HepG2 (cell line): ENCODE measurements at regions not wholly inside any gene's neighbourhood (a gene's known extent, or its start where the extent isn't known, plus 50 kb on each side); places are given as distances from the start of the nearest gene placed in this dataset.
"Not testable (repeated sequence)": the region's sequence is repeated elsewhere in the genome, so short reads cannot be mapped to it uniquely, and the experiment has no call there.

ENCODE experiments used
- ATAC-seq: fragments of 200-7000 bp; cut with Tn5 transposase; 3 replicates; pipeline ENCODE4 v1.9.1; 2020; ENCODE audit warnings: mild to moderate bottlenecking, moderate library complexity
- BruUV-seq: library from RNA; stranded (reverse); fragments of 400-500 nt; replicated peaks from 2 replicates; lab custom pipeline; 2021; lab: Mats Ljungman, UMichigan
- CTCF ChIA-PET: fragments of 300-600 bp; formaldehyde crosslinking; extraction: SDS; loops from one replicate; lab custom pipeline; 2021; ENCODE audit warnings: low total read pairs, inconsistent platforms, low intra/inter-chr PET ratio; lab: Yijun Ruan, JAX
- POLR2A ChIA-PET: fragments of 350-600 bp; sonication (Branson Sonifier 250); formaldehyde crosslinking; loops from one replicate; lab custom pipeline; 2020; ENCODE audit warnings: antibody characterized with exemption, inconsistent platforms; lab: Yijun Ruan, JAX
- DNase-seq: peaks from one replicate; pipeline ENCODE4 v3.0.0-alpha.2; 2015; ENCODE audit warnings: low spot score
- FAIRE-seq: peaks from 3 replicates; lab custom pipeline; 2011; peaks lifted over from hg19 to GRCh38; lab: Jason Lieb, UNC
- H2AFZ ChIP-seq: one replicate; pipeline ENCODE4 v1.6.1; 2011; ENCODE audit warnings: low read length, inconsistent platforms
- H3K27ac ChIP-seq: fragments of 300-600 bp; 3 replicates; pipeline ENCODE4 v1.8.0; 2011; ENCODE audit warnings: mixed run types, mild to moderate bottlenecking, mixed read lengths, low read length, inconsistent platforms; ENCODE audit not compliant: insufficient read depth; ENCODE audit errors: extremely low read length
- H3K27me3 ChIP-seq, 2 experiments: fragments of 200-600 bp in 1 of 2; 2 replicates in 1 of 2; 3 replicates in 1 of 2; pipeline versions ENCODE4 v1.6.0 to v1.8.0; 2011; ENCODE audit warnings: low read length in 2 of 2, mild to moderate bottlenecking in 2 of 2, moderate library complexity in 2 of 2, inconsistent platforms in 1 of 2; ENCODE audit not compliant: insufficient read depth in 2 of 2, control insufficient read depth in 1 of 2
- H3K36me3 ChIP-seq, 2 experiments: fragments of 200-600 bp in 1 of 2; replicated peaks in 1 of 2; 2 replicates in 1 of 2; 3 replicates in 1 of 2; pipeline versions ENCODE4 v1.5.1 to v1.8.0; 2011; ENCODE audit warnings: low read length in 2 of 2, inconsistent platforms in 1 of 2; ENCODE audit not compliant: insufficient read depth in 2 of 2, control insufficient read depth in 1 of 2
- H3K4me1 ChIP-seq: 2 replicates; pipeline ENCODE4 v1.5.1; 2012; ENCODE audit warnings: low read length, inconsistent platforms; ENCODE audit not compliant: insufficient read depth
- H3K4me2 ChIP-seq: 2 replicates; pipeline ENCODE4 v1.6.0; 2011; ENCODE audit warnings: low read depth, low read length, inconsistent platforms
- H3K4me3 ChIP-seq, 3 experiments: fragments of 200-600 bp in 1 of 3; sonication (generic), shearing (Covaris generic) in 1 of 3; replicated peaks in 1 of 3; 2 replicates each; pipeline ENCODE4 v1.5.1; 2011 to 2016; ENCODE audit warnings: low read length in 3 of 3, inconsistent platforms in 2 of 3, low read depth in 2 of 3, mild to moderate bottlenecking in 2 of 3, control low read depth in 1 of 3, mixed read lengths in 1 of 3; ENCODE audit not compliant: insufficient read depth in 1 of 3
- H3K79me2 ChIP-seq: one replicate; pipeline ENCODE4 v1.6.1; 2011; ENCODE audit warnings: low read length, inconsistent platforms; ENCODE audit not compliant: insufficient read depth
- H3K9ac ChIP-seq: 2 replicates; pipeline ENCODE4 v1.6.0; 2011; ENCODE audit warnings: mild to moderate bottlenecking, low read depth, low read length, inconsistent platforms; ENCODE audit not compliant: insufficient read depth
- H3K9me3 ChIP-seq: 2 replicates; pipeline ENCODE4 v1.5.1; 2012; ENCODE audit warnings: mild to moderate bottlenecking, low read length
- H4K20me1 ChIP-seq: 2 replicates; pipeline ENCODE4 v1.6.0; 2011; ENCODE audit warnings: inconsistent platforms, mild to moderate bottlenecking, low read length, moderate library complexity; ENCODE audit not compliant: insufficient read depth
- MAFF ChIP-seq: IDR thresholded peaks from 2 replicates; pipeline ENCODE4 v1.6.1; 2011; ENCODE audit warnings: low read depth, low read length, improper control_type of control experiment
- MAFK ChIP-seq, 2 experiments: IDR thresholded peaks in 1 of 2; conservative IDR thresholded peaks in 1 of 2; 2 replicates each; pipeline ENCODE4 v1.6.1; 2011; ENCODE audit warnings: improper control_type of control experiment in 2 of 2, low read length in 2 of 2
- MXD4 ChIP-seq: IDR thresholded peaks from 2 replicates; pipeline ENCODE4 v1.6.1; 2016; ENCODE audit warnings: mild to moderate bottlenecking, missing biosample characterization, missing genetic modification reagents
- STAG1 ChIP-seq: sonication (generic); formaldehyde crosslinking; IDR thresholded peaks from 2 replicates; pipeline ENCODE4 v1.4.0; 2020; ENCODE audit warnings: missing genetic modification reagents
- ZNF160 ChIP-seq: sonication (generic); formaldehyde crosslinking; IDR thresholded peaks from 2 replicates; pipeline ENCODE4 v1.8.0; 2022; ENCODE audit warnings: mild to moderate bottlenecking, inconsistent platforms, missing genetic modification reagents
- WGBS: methylation state at CpG from one replicate; pipeline ENCODE4 v1.1.6; 2017; ENCODE audit warnings: low lambda C conversion rate; 5-methylcytosine and 5-hydroxymethylcytosine counted together
- in situ Hi-C: cut with HindIII; loops from 2 replicates; pipeline ENCODE4 v1.10.0; 2017; ENCODE audit warnings: low pct_unique_long_range_greater_than_20kb; ENCODE audit not compliant: extremely low pct_ligation_motif_present
- intact Hi-C: fragments of 100-400 bp; cut with micrococcal nuclease; formaldehyde crosslinking; loops from one replicate; pipeline ENCODE4 v1.10.0; 2022; ENCODE audit not compliant: unreplicated experiment
- TF ChIP-seq, protein P1 (sequence below): sonication (generic); formaldehyde crosslinking; IDR thresholded peaks from 2 replicates; pipeline ENCODE4 v1.4.0; 2020; ENCODE audit warnings: missing genetic modification reagents
- TF ChIP-seq, protein P2 (sequence below): sonication (generic); formaldehyde crosslinking; IDR thresholded peaks from 2 replicates; pipeline ENCODE4 v1.5.0; 2020; ENCODE audit warnings: mild to moderate bottlenecking, missing genetic modification reagents, moderate library complexity

DNA sequence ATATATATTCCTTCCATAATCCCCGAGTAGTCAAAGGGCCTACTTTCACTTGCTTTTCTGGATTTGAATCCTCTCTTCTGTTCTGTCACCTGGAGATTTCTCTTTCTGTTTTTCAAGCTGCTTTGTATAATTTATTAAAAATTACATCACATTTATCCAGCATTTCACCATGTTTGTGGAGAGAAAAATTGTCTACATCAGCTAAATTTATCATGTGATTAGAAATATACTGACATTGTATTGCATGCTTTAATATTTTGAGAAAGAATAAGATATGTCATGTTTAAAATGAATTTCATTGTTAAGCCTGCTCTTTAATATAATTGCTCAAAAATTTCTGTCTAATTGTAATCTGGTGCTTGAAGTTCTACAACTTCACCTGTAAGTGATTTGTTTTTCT, 323.1 kb upstream of the DKK2 start:
- WGBS = 3% methylated on average over 1 of the region's 1 CpG

GRCh38 chr4:107354304-107354703, 318.2 kb upstream of the DKK2 start:
- not testable (repeated sequence) for FAIRE-seq, ATAC-seq

More for the DNA sequence above, 323.1 kb upstream of the DKK2 start:
- Histone ChIP-seq H3K79me2 (no peaks in the 10 kb centered on the region), H3K4me3 (no peak overlapping the region), H3K9ac (no peak overlapping the region), H4K20me1 (no peaks in the 10 kb centered on the region), H2AFZ (no peak overlapping the region), H3K4me2 (no peak overlapping the region), H3K9me3 (no peaks in the 10 kb centered on the region), H3K27ac (no peak overlapping the region), H3K27me3 (no peaks in the 10 kb centered on the region), H3K36me3 (no peaks in the 10 kb centered on the region), H3K4me1 (no peaks in the 10 kb centered on the region)
- FAIRE-seq (no peak), ATAC-seq (no peak), DNase-seq (no peak)
- BruUV-seq = no TSS peak
- ChIA-PET POLR2A (no interaction called here), CTCF (no interaction called here)
- in situ Hi-C loops (no loop called here), intact Hi-C loops (no loop called here)
- TF ChIP-seq MAFF = peak; percentile 84
- TF ChIP-seq MXD4 (CRISPR knock-in tag) = no peak
- TF ChIP-seq MAFK (conservative IDR thresholded peaks at IDR 0.05 in 1 of 2, IDR thresholded peaks at IDR 0.05 in 1 of 2; ENCODE audit: low read length in 2 of 2) = peak; percentile 87 to 93; a peak in 3 of 4 replicates
- no peak for TF ChIP-seq ZNF160 (CRISPR knock-in tag)

More at GRCh38 chr4:107354304-107354703, 318.2 kb upstream of the DKK2 start:
- H4K20me1 ChIP-seq, in situ Hi-C loops, H3K9ac ChIP-seq, BruUV-seq, H3K79me2 ChIP-seq, intact Hi-C loops, H3K4me2 ChIP-seq, POLR2A ChIA-PET, DNase-seq, CTCF ChIA-PET, H3K9me3 ChIP-seq, H3K4me1 ChIP-seq: not testable (repeated sequence)
- 61% methylated on average over 10 of the region's 11 CpGs for WGBS
- TF ChIP-seq, protein P1, sequence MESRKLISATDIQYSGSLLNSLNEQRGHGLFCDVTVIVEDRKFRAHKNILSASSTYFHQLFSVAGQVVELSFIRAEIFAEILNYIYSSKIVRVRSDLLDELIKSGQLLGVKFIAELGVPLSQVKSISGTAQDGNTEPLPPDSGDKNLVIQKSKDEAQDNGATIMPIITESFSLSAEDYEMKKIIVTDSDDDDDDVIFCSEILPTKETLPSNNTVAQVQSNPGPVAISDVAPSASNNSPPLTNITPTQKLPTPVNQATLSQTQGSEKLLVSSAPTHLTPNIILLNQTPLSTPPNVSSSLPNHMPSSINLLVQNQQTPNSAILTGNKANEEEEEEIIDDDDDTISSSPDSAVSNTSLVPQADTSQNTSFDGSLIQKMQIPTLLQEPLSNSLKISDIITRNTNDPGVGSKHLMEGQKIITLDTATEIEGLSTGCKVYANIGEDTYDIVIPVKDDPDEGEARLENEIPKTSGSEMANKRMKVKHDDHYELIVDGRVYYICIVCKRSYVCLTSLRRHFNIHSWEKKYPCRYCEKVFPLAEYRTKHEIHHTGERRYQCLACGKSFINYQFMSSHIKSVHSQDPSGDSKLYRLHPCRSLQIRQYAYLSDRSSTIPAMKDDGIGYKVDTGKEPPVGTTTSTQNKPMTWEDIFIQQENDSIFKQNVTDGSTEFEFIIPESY = peak; percentile 97
- TF ChIP-seq STAG1 (CRISPR knock-in tag) = peak; percentile 34
- TF ChIP-seq, protein P2, sequence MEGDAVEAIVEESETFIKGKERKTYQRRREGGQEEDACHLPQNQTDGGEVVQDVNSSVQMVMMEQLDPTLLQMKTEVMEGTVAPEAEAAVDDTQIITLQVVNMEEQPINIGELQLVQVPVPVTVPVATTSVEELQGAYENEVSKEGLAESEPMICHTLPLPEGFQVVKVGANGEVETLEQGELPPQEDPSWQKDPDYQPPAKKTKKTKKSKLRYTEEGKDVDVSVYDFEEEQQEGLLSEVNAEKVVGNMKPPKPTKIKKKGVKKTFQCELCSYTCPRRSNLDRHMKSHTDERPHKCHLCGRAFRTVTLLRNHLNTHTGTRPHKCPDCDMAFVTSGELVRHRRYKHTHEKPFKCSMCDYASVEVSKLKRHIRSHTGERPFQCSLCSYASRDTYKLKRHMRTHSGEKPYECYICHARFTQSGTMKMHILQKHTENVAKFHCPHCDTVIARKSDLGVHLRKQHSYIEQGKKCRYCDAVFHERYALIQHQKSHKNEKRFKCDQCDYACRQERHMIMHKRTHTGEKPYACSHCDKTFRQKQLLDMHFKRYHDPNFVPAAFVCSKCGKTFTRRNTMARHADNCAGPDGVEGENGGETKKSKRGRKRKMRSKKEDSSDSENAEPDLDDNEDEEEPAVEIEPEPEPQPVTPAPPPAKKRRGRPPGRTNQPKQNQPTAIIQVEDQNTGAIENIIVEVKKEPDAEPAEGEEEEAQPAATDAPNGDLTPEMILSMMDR (CRISPR knock-in tag) = peak; percentile 40
- TF ChIP-seq, all 625 proteins: peak for 3; not testable (repeated sequence) for 622
- not testable (repeated sequence) for H3K27ac ChIP-seq, H2AFZ ChIP-seq, H3K4me3 ChIP-seq, H3K36me3 ChIP-seq, H3K27me3 ChIP-seq
